ENCODE measurements at regions not wholly inside any gene's neighbourhood (a gene's known extent, or its start where the extent isn't known, plus 50 kb on each side); places are given as distances from the start of the nearest gene placed in this dataset.

- Histone ChIP-seq H3K36me3 (ENCODE audit: control insufficient read depth, insufficient read depth, low read length) (no peaks in the 10 kb centered on the region), H3K4me3 (ENCODE audit: low read length) (no peak overlapping the region), H3K27ac (ENCODE audit: low read depth, low read length) (peak overlapping the region; percentile 94), H3K4me1 (ENCODE audit: control insufficient read depth, insufficient read depth, low read length) (peaks cover 6% of the 10 kb centered on the region), H3K9ac (ENCODE audit: extremely low read depth, low read length, poor library complexity, severe bottlenecking) (no peak overlapping the region), H3K27me3 (ENCODE audit: control insufficient read depth, insufficient read depth, low read length, poor library complexity, severe bottlenecking) (no peaks in the 10 kb centered on the region), H3K9me3 (ENCODE audit: control insufficient read depth, low read length) (no peaks in the 10 kb centered on the region)
- no peak overlapping the region for H3K4me3 Mint-ChIP-seq
- H3K27me3 Mint-ChIP-seq (ENCODE audit: insufficient read depth), result no peaks in the 10 kb centered on the region
- DNase-seq, result no peak
- WGBS, 2 experiments (ENCODE audit: insufficient coverage in 1 of 2, insufficient read length in 1 of 2), result 15% methylated on average over 1 of the region's 1 CpG; no CpG with 5 or more reads in 1 of the 2 experiments
- H3K9me3 Mint-ChIP-seq, result no peaks in the 10 kb centered on the region
- no peaks in the 10 kb centered on the region for H3K36me3 Mint-ChIP-seq (ENCODE audit: low read depth)
- peaks cover 51% of the 10 kb centered on the region for H3K4me1 Mint-ChIP-seq
- no peak overlapping the region for H3K27ac Mint-ChIP-seq
- no peak for TF ChIP-seq CTCF (conservative IDR thresholded peaks at IDR 0.05)
Measured at GRCh38 chr6:71404967-71405278, 116.3 kb downstream of the OGFRL1 start.

DNA sequence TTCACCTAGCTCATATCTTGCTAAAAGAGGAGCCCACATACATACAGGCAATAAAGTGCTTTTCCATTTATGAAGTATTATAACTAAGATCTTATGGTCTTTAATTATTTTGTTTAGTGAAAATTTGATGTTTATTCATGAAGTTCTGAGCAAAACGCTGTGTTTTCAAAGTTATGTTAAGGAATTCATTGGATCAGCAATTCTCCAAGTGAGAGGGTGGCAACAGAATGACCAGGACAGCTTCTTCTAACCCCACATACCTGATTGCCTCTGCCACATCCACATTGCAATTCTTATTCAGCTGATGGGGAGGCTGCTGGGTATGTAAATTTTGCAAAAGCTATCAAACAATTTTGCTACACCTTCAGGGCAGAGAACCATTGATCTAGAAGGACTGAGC is 116.8 kb downstream of the OGFRL1 start:
- no peaks in the 10 kb centered on the region for H3K9me3 ChIP-seq (ENCODE audit: control insufficient read depth, low read length)
- 42% methylated on average over 1 of the region's 1 CpG; no CpG with 5 or more reads in 1 of the 2 experiments for WGBS, 2 experiments (ENCODE audit: insufficient coverage in 1 of 2, insufficient read length in 1 of 2)
- Mint-ChIP-seq H3K9me3 (no peaks in the 10 kb centered on the region), H3K4me3 (no peak overlapping the region), H3K36me3 (ENCODE audit: low read depth) (no peaks in the 10 kb centered on the region), H3K4me1 (peaks cover 51% of the 10 kb centered on the region), H3K27me3 (ENCODE audit: insufficient read depth) (no peaks in the 10 kb centered on the region), H3K27ac (no peak overlapping the region)
- H3K4me1 ChIP-seq (ENCODE audit: control insufficient read depth, insufficient read depth, low read length), result peaks cover 6% of the 10 kb centered on the region
- no peak for DNase-seq
- H3K9ac ChIP-seq (ENCODE audit: extremely low read depth, low read length, poor library complexity, severe bottlenecking), result no peak overlapping the region
- H3K27me3 ChIP-seq (ENCODE audit: control insufficient read depth, insufficient read depth, low read length, poor library complexity, severe bottlenecking), result no peaks in the 10 kb centered on the region
- no peak for TF ChIP-seq CTCF (conservative IDR thresholded peaks at IDR 0.05)
- no peak overlapping the region for H3K4me3 ChIP-seq (ENCODE audit: low read length)
- H3K36me3 ChIP-seq (ENCODE audit: control insufficient read depth, insufficient read depth, low read length), result no peaks in the 10 kb centered on the region
- peak overlapping the region; percentile 94 for H3K27ac ChIP-seq (ENCODE audit: low read depth, low read length)

- Histone ChIP-seq H3K36me3 (ENCODE audit: control insufficient read depth, insufficient read depth, low read length) (no peaks in the 10 kb centered on the region), H3K4me3 (ENCODE audit: low read length) (no peak overlapping the region), H3K27ac (ENCODE audit: low read depth, low read length) (peak overlapping the region; percentile 3), H3K27me3 (ENCODE audit: control insufficient read depth, insufficient read depth, low read length, poor library complexity, severe bottlenecking) (no peaks in the 10 kb centered on the region), H3K9ac (ENCODE audit: extremely low read depth, low read length, poor library complexity, severe bottlenecking) (no peak overlapping the region), H3K9me3 (ENCODE audit: control insufficient read depth, low read length) (no peaks in the 10 kb centered on the region), H3K4me1 (ENCODE audit: control insufficient read depth, insufficient read depth, low read length) (peaks cover 6% of the 10 kb centered on the region)
- Mint-ChIP-seq H3K36me3 (ENCODE audit: low read depth) (no peaks in the 10 kb centered on the region), H3K27me3 (ENCODE audit: insufficient read depth) (no peaks in the 10 kb centered on the region), H3K27ac (peak overlapping the region; percentile 40), H3K4me1 (peaks cover 55% of the 10 kb centered on the region), H3K9me3 (no peaks in the 10 kb centered on the region), H3K4me3 (peak overlapping the region; percentile 23)
- DNase-seq, result peak; percentile 95
- WGBS, 2 experiments (ENCODE audit: insufficient coverage in 1 of 2, insufficient read length in 1 of 2), result 61 to 92% methylated on average over 2 to 3 of the region's 5 CpGs
- no peak for TF ChIP-seq CTCF (conservative IDR thresholded peaks at IDR 0.05)
Measured at GRCh38 chr6:71406865-71407860, 118.6 kb downstream of the OGFRL1 start.
